H9 (cell line): ENCODE measurements at regions not wholly inside any gene's neighbourhood (a gene's known extent, or its start where the extent isn't known, plus 50 kb on each side); places are given as distances from the start of the nearest gene placed in this dataset.

Experiments
- DNase-seq: peaks from one replicate; pipeline ENCODE4 v3.0.0-alpha.2; 2017
- H2AFZ ChIP-seq: one replicate; pipeline ENCODE4 v1.6.1; 2013; ENCODE audit warnings: mild to moderate bottlenecking, low read length, control low read depth, moderate library complexity
- H2AK5ac ChIP-seq: 2 replicates; pipeline ENCODE4 v1.6.1; 2013; ENCODE audit warnings: low read length, control low read depth, mixed read lengths; ENCODE audit not compliant: insufficient read length
- H2BK120ac ChIP-seq: one replicate; pipeline ENCODE4 v1.6.1; 2013; ENCODE audit warnings: low read depth, mild to moderate bottlenecking, low read length, control low read depth, inconsistent platforms; ENCODE audit not compliant: poor library complexity, severe bottlenecking
- H2BK12ac ChIP-seq: 2 replicates; pipeline ENCODE4 v1.6.1; 2013; ENCODE audit warnings: low read length, control low read depth, mixed read lengths, low read depth; ENCODE audit not compliant: insufficient read length
- H2BK15ac ChIP-seq: 2 replicates; pipeline ENCODE4 v1.6.1; 2013; ENCODE audit warnings: low read depth, low read length, control low read depth
- H2BK20ac ChIP-seq: one replicate; pipeline ENCODE4 v1.6.1; 2013; ENCODE audit warnings: low read depth, mild to moderate bottlenecking, low read length, control low read depth, inconsistent platforms; ENCODE audit not compliant: poor library complexity, severe bottlenecking
- H2BK5ac ChIP-seq: 2 replicates; pipeline ENCODE4 v1.6.1; 2013; ENCODE audit warnings: low read length, control low read depth, mixed read lengths; ENCODE audit not compliant: insufficient read length
- H3K14ac ChIP-seq: 2 replicates; pipeline ENCODE4 v1.6.1; 2013; ENCODE audit warnings: low read length, control low read depth; ENCODE audit not compliant: insufficient read depth
- H3K18ac ChIP-seq: 2 replicates; pipeline ENCODE4 v1.6.1; 2013; ENCODE audit warnings: low read depth, mild to moderate bottlenecking, mixed read lengths, low read length, control low read depth; ENCODE audit not compliant: insufficient read length
- H3K23ac ChIP-seq: 2 replicates; pipeline ENCODE4 v1.6.1; 2013; ENCODE audit warnings: low read length, control low read depth, mixed read lengths, low read depth; ENCODE audit not compliant: insufficient read length
- H3K23me2 ChIP-seq: 2 replicates; pipeline ENCODE4 v1.6.1; 2013; ENCODE audit warnings: low read depth, mild to moderate bottlenecking, mixed read lengths, low read length, control low read depth; ENCODE audit not compliant: insufficient read length, poor library complexity, severe bottlenecking
- H3K27ac ChIP-seq: 2 replicates; pipeline ENCODE4 v1.5.1; 2013; ENCODE audit warnings: low read length, control low read depth, mixed read lengths, low read depth; ENCODE audit not compliant: insufficient read length
- H3K27me3 ChIP-seq: 2 replicates; pipeline ENCODE4 v1.6.1; 2013; ENCODE audit warnings: low read length, control low read depth, inconsistent platforms; ENCODE audit not compliant: insufficient read depth
- H3K4ac ChIP-seq: 2 replicates; pipeline ENCODE4 v1.6.1; 2013; ENCODE audit warnings: low read depth, mild to moderate bottlenecking, control low read depth, inconsistent platforms, low read length, moderate library complexity
- H3K4me1 ChIP-seq: 2 replicates; pipeline ENCODE4 v1.6.1; 2013; ENCODE audit warnings: low read length, control low read depth, inconsistent platforms; ENCODE audit not compliant: insufficient read depth
- H3K4me2 ChIP-seq: 2 replicates; pipeline ENCODE4 v1.6.1; 2013; ENCODE audit warnings: low read length, control low read depth, mixed read lengths; ENCODE audit not compliant: insufficient read length, insufficient read depth
- H3K56ac ChIP-seq: 2 replicates; pipeline ENCODE4 v1.6.1; 2013; ENCODE audit warnings: low read depth, mild to moderate bottlenecking, mixed read lengths, low read length, control low read depth; ENCODE audit not compliant: insufficient read length
- H3K79me1 ChIP-seq: 2 replicates; pipeline ENCODE4 v1.6.1; 2013; ENCODE audit warnings: low read depth, mild to moderate bottlenecking, moderate library complexity, low read length, control low read depth, inconsistent platforms; ENCODE audit not compliant: insufficient read depth, poor library complexity, severe bottlenecking
- H3K79me2 ChIP-seq: 2 replicates; pipeline ENCODE4 v1.6.1; 2013; ENCODE audit warnings: low read length, control low read depth, inconsistent platforms; ENCODE audit not compliant: insufficient read depth
- H3K9ac ChIP-seq: 2 replicates; pipeline ENCODE4 v1.6.1; 2013; ENCODE audit warnings: low read length, control low read depth, mixed read lengths; ENCODE audit not compliant: insufficient read length; ENCODE audit errors: extremely low read depth
- H3K9me3 ChIP-seq: one replicate; pipeline ENCODE4 v1.6.1; 2013; ENCODE audit warnings: low read depth, low read length, inconsistent platforms; ENCODE audit not compliant: control insufficient read depth
- H3T11ph ChIP-seq: one replicate; pipeline ENCODE4 v1.6.1; 2013; ENCODE audit warnings: mild to moderate bottlenecking, low read length, control low read depth, inconsistent platforms
- H4K20me1 ChIP-seq: one replicate; pipeline ENCODE4 v1.6.1; 2013; ENCODE audit not compliant: control insufficient read depth, insufficient read length, insufficient read depth
- H4K5ac ChIP-seq: 2 replicates; pipeline ENCODE4 v1.6.1; 2013; ENCODE audit warnings: low read depth, mild to moderate bottlenecking, mixed read lengths, low read length, control low read depth; ENCODE audit not compliant: insufficient read length
- H4K8ac ChIP-seq: replicated peaks from 2 replicates; pipeline ENCODE4 v1.6.1; 2013; ENCODE audit warnings: low read length, control low read depth, mixed read lengths, low read depth; ENCODE audit not compliant: insufficient read length
- H4K91ac ChIP-seq: 2 replicates; pipeline ENCODE4 v1.6.1; 2013; ENCODE audit warnings: low read depth, mild to moderate bottlenecking, moderate library complexity, mixed read lengths, low read length, control low read depth; ENCODE audit not compliant: insufficient read length
- H3K27ac Mint-ChIP-seq, 3 experiments: 2 replicates in 2 of 3; 3 replicates in 1 of 3; pipeline ENCODE4 v1.8.0; 2020 to 2021; ENCODE audit warnings: mixed read lengths in 3 of 3, mild to moderate bottlenecking in 1 of 3, moderate library complexity in 1 of 3
- H3K27me3 Mint-ChIP-seq: 2 replicates; pipeline ENCODE4 v1.8.0; 2021; ENCODE audit warnings: low read depth, mild to moderate bottlenecking, moderate library complexity, mixed read lengths
- H3K36me3 Mint-ChIP-seq, 3 experiments: 2 replicates in 2 of 3; 3 replicates in 1 of 3; pipeline ENCODE4 v1.8.0; 2020 to 2021; ENCODE audit warnings: low read depth in 3 of 3, mixed read lengths in 3 of 3; ENCODE audit not compliant: insufficient read depth in 1 of 3
- H3K4me1 Mint-ChIP-seq, 2 experiments: 2 replicates each; pipeline ENCODE4 v1.8.0; 2020; ENCODE audit warnings: mixed read lengths in 2 of 2
- H3K4me3 Mint-ChIP-seq, 2 experiments: 2 replicates in 1 of 2; 3 replicates in 1 of 2; pipeline ENCODE4 v1.8.0; 2020 to 2021; ENCODE audit warnings: mild to moderate bottlenecking in 2 of 2, mixed read lengths in 2 of 2, moderate library complexity in 1 of 2
- H3K9me3 Mint-ChIP-seq, 2 experiments: 2 replicates in 1 of 2; 3 replicates in 1 of 2; pipeline ENCODE4 v1.8.0; 2020; ENCODE audit warnings: mild to moderate bottlenecking in 2 of 2, mixed read lengths in 2 of 2, moderate library complexity in 1 of 2
- WGBS: extraction: QIAGEN DNeasy Blood & Tissue Kit; methylation state at CpG from one replicate; pipeline ENCODE4 v1.1.7; 2013; ENCODE audit warnings: missing lambda C conversion rate, low lambda C conversion rate, mixed read lengths; ENCODE audit not compliant: insufficient read length; ENCODE audit errors: extremely low coverage; 5-methylcytosine and 5-hydroxymethylcytosine counted together
- TF ChIP-seq, protein P1 (sequence below): fragments of 200-600 bp; sonication (generic); conservative IDR thresholded peaks from 3 replicates; pipeline ENCODE4 v1.8.0; 2021; ENCODE audit warnings: antibody characterized with exemption, mild to moderate bottlenecking

DNA sequence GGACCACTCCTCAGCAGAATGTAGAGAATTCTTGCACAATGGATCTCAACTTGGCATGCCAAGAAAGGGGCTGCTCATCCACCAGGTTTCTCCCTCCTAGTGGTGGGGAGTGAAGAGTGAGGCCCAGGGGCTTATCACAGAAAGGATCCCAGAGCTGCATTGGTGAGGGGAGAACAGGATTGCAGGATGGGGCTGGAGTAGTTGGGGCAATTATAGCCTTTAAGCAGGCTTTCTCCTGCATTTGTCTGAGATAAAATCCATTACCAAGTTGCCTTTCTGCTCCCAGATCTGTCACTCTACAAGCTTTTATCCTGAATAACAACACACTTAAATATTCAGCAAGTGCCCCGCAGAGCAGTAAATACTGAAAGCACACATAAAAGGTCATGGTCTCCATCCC, 130.8 kb upstream of the CES5A start:
- Histone ChIP-seq H2AK5ac (no peak overlapping the region), H3K27me3 (no peaks in the 10 kb centered on the region), H2BK15ac (no peak overlapping the region), H3K4me2 (no peak overlapping the region), H3K56ac (no peak overlapping the region), H4K8ac (no peak overlapping the region), H2BK12ac (no peak overlapping the region), H3K27ac (no peak overlapping the region), H3K18ac (no peak overlapping the region), H2BK20ac (no peak overlapping the region), H3K9ac (no peak overlapping the region), H4K91ac (no peak overlapping the region), H3K14ac (no peak overlapping the region), H2BK120ac (no peak overlapping the region), H3K79me2 (no peaks in the 10 kb centered on the region), H2AFZ (no peak overlapping the region), H3K23me2 (no peaks in the 10 kb centered on the region), H2BK5ac (no peak overlapping the region), H3T11ph (no peak overlapping the region), H4K20me1 (no peaks in the 10 kb centered on the region), H3K4me1 (no peaks in the 10 kb centered on the region; the same call in 1 of the 2 replicates), H3K79me1 (no peaks in the 10 kb centered on the region), H3K9me3 (no peaks in the 10 kb centered on the region), H4K5ac (no peak overlapping the region), H3K4ac (no peak overlapping the region), H3K23ac (no peak overlapping the region)
- no peak overlapping the region; a peak in 1 of 7 replicates for H3K27ac Mint-ChIP-seq
- TF ChIP-seq, protein P1, sequence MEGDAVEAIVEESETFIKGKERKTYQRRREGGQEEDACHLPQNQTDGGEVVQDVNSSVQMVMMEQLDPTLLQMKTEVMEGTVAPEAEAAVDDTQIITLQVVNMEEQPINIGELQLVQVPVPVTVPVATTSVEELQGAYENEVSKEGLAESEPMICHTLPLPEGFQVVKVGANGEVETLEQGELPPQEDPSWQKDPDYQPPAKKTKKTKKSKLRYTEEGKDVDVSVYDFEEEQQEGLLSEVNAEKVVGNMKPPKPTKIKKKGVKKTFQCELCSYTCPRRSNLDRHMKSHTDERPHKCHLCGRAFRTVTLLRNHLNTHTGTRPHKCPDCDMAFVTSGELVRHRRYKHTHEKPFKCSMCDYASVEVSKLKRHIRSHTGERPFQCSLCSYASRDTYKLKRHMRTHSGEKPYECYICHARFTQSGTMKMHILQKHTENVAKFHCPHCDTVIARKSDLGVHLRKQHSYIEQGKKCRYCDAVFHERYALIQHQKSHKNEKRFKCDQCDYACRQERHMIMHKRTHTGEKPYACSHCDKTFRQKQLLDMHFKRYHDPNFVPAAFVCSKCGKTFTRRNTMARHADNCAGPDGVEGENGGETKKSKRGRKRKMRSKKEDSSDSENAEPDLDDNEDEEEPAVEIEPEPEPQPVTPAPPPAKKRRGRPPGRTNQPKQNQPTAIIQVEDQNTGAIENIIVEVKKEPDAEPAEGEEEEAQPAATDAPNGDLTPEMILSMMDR = peak; percentile 34; the same call in 1 of the 3 replicates
- H3K4me3 Mint-ChIP-seq = no peak overlapping the region
- peaks cover 11% of the 10 kb centered on the region; the same call in 1 of the 2 replicates for H3K27me3 Mint-ChIP-seq
- DNase-seq = no peak
- peaks cover 15 to 16% of the 10 kb centered on the region in 2 experiments for H3K4me1 Mint-ChIP-seq
- no peaks in the 10 kb centered on the region for H3K9me3 Mint-ChIP-seq
- no peaks in the 10 kb centered on the region for H3K36me3 Mint-ChIP-seq
- WGBS = no CpG with 5 or more reads among the region's 1 CpG
